ENCODE measurements at regions not wholly inside any gene's neighbourhood (a gene's known extent, or its start where the extent isn't known, plus 50 kb on each side); places are given as distances from the start of the nearest gene placed in this dataset.
A peak's percentile ranks its signal among the peaks of the same experiment; 100 is the strongest.

DNA sequence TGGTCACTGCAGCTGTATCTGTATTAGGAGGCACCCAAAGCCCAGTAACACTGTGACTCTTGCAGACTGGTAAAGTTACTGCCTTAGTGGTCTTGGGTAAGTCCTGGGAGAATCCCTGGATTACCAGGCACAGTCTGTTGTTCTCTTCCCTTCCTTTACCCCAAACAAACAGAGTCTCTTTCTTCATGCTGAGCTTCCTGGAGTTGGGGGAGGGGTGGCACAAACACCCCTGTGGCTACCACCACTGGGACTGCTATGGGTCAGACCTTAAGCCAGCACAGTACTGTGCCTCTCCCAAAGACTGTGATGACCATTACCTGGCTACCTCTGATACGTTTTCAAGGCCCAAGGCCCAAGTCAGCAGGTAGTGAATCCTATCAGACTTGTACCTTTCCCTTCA is 59.9 kb upstream of the FAM3C start:
- no peak overlapping the region for H3K27ac ChIP-seq (replicated peaks)

DNA sequence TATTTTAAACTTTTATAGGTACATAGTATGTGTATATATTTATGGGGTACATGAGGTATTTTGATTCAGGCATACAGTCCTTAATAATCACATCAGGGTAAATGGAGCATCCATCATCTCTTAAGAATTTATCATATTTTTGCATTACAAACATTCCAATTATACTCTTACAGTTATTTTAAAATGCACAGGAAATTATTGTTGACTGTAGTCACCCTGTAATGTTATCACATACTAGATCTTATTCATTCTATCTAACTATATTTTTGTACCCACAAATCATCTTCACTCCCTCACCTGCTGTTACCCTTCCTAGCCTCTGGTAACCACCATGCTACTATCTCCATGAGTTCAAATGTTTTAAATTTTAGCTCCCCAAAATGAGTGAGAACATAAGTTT is 56.3 kb upstream of the FAM3C start:
- no peak for DNase-seq (ENCODE audit: low read depth in 1 of 2, low spot score in 1 of 2)

More for the DNA sequence above, 59.9 kb upstream of the FAM3C start:
- DNase-seq (ENCODE audit: low read depth in 1 of 2, low spot score in 1 of 2), result no peak
- Histone ChIP-seq H3K4me3 (replicated peaks; ENCODE audit: insufficient read depth, low read length) (no peak overlapping the region), H3K27me3 (ENCODE audit: insufficient read depth, poor library complexity, severe bottlenecking) (no peaks in the 10 kb centered on the region)
- TF ChIP-seq GABPA (IDR thresholded peaks at IDR 0.05; ENCODE audit: low read depth) (no peak), POLR2AphosphoS5 (IDR thresholded peaks at IDR 0.05; ENCODE audit: low read depth) (no peak), SPI1 (IDR thresholded peaks at IDR 0.05; ENCODE audit: borderline replicate concordance, low read depth) (no peak)
- TF ChIP-seq, protein P1, sequence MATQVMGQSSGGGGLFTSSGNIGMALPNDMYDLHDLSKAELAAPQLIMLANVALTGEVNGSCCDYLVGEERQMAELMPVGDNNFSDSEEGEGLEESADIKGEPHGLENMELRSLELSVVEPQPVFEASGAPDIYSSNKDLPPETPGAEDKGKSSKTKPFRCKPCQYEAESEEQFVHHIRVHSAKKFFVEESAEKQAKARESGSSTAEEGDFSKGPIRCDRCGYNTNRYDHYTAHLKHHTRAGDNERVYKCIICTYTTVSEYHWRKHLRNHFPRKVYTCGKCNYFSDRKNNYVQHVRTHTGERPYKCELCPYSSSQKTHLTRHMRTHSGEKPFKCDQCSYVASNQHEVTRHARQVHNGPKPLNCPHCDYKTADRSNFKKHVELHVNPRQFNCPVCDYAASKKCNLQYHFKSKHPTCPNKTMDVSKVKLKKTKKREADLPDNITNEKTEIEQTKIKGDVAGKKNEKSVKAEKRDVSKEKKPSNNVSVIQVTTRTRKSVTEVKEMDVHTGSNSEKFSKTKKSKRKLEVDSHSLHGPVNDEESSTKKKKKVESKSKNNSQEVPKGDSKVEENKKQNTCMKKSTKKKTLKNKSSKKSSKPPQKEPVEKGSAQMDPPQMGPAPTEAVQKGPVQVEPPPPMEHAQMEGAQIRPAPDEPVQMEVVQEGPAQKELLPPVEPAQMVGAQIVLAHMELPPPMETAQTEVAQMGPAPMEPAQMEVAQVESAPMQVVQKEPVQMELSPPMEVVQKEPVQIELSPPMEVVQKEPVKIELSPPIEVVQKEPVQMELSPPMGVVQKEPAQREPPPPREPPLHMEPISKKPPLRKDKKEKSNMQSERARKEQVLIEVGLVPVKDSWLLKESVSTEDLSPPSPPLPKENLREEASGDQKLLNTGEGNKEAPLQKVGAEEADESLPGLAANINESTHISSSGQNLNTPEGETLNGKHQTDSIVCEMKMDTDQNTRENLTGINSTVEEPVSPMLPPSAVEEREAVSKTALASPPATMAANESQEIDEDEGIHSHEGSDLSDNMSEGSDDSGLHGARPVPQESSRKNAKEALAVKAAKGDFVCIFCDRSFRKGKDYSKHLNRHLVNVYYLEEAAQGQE (IDR thresholded peaks at IDR 0.05; ENCODE audit: insufficient replicate concordance, low read depth), result no peak
- TF ChIP-seq, protein P2, sequence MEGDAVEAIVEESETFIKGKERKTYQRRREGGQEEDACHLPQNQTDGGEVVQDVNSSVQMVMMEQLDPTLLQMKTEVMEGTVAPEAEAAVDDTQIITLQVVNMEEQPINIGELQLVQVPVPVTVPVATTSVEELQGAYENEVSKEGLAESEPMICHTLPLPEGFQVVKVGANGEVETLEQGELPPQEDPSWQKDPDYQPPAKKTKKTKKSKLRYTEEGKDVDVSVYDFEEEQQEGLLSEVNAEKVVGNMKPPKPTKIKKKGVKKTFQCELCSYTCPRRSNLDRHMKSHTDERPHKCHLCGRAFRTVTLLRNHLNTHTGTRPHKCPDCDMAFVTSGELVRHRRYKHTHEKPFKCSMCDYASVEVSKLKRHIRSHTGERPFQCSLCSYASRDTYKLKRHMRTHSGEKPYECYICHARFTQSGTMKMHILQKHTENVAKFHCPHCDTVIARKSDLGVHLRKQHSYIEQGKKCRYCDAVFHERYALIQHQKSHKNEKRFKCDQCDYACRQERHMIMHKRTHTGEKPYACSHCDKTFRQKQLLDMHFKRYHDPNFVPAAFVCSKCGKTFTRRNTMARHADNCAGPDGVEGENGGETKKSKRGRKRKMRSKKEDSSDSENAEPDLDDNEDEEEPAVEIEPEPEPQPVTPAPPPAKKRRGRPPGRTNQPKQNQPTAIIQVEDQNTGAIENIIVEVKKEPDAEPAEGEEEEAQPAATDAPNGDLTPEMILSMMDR (IDR thresholded peaks at IDR 0.05; ENCODE audit: insufficient read depth, low read length), result no peak

DNA sequence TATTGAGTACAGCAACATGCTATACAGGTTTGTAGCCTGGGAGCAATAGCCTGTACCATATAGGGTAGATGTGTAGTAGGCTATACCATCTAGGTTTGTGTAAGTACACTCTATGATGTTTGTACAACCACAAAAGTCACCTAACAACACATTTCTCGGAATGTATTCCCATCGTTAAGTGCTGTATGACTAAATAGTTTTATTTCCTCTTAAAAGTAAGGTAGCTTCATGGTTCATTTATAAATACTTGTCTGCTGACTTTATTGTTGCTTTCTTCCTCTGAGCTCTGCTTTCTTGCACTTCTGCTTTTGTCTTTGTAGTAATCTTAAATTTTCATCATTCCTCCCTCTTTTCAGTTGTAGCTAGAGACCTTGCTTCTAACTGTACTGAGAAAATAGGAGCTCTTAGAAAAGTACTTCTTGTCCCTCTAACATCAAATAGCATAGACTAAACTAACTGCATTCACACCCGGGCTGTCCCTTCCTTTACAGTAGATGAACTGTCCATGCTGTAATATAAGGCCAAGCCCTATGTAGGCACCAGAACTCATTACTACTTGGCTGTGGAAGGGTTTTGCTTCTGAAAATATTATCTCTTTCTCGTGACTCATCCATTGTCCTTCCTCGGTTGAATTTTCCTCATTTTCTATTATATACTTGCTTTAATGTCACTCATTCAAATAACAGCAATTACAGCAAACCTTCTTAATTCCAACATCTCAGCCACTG is 55.4 kb upstream of the FAM3C start:
- TF ChIP-seq SPI1 (IDR thresholded peaks at IDR 0.05; ENCODE audit: borderline replicate concordance, low read depth), result peak; percentile 30; the same call in 1 of the 2 replicates
- TF ChIP-seq, protein P2 (IDR thresholded peaks at IDR 0.05; ENCODE audit: insufficient read depth, low read length), result no peak
- H3K4me3 ChIP-seq (replicated peaks; ENCODE audit: insufficient read depth, low read length), result no peak overlapping the region
- DNase-seq (ENCODE audit: low read depth in 1 of 2, low spot score in 1 of 2), result no peak
- H3K27ac ChIP-seq (replicated peaks), result no peak overlapping the region
- H3K27me3 ChIP-seq (ENCODE audit: insufficient read depth, poor library complexity, severe bottlenecking), result no peaks in the 10 kb centered on the region

More for the DNA sequence above, 56.3 kb upstream of the FAM3C start:
- Histone ChIP-seq H3K4me3 (replicated peaks; ENCODE audit: insufficient read depth, low read length) (no peak overlapping the region), H3K27me3 (ENCODE audit: insufficient read depth, poor library complexity, severe bottlenecking) (no peaks in the 10 kb centered on the region), H3K27ac (replicated peaks) (no peak overlapping the region)
- TF ChIP-seq, protein P1 (IDR thresholded peaks at IDR 0.05; ENCODE audit: insufficient replicate concordance, low read depth), result no peak
- TF ChIP-seq, protein P2 (IDR thresholded peaks at IDR 0.05; ENCODE audit: insufficient read depth, low read length), result no peak
- TF ChIP-seq SPI1 (IDR thresholded peaks at IDR 0.05; ENCODE audit: borderline replicate concordance, low read depth), result no peak
- no peak for TF ChIP-seq POLR2AphosphoS5 (IDR thresholded peaks at IDR 0.05; ENCODE audit: low read depth)
- TF ChIP-seq GABPA (IDR thresholded peaks at IDR 0.05; ENCODE audit: low read depth), result no peak
